SU-DHL-6 (cell line): ENCODE measurements at regions not wholly inside any gene's neighbourhood (a gene's known extent, or its start where the extent isn't known, plus 50 kb on each side); places are given as distances from the start of the nearest gene placed in this dataset.

ENCODE experiments used
- CTCF ChIP-seq: fragments of 200-600 bp; sonication (generic); IDR thresholded peaks from one replicate; pipeline ENCODE4 v1.5.1; 2017; ENCODE audit warnings: antibody characterized with exemption, mild to moderate bottlenecking, low read length, moderate library complexity; ENCODE audit not compliant: insufficient read depth, poor library complexity, severe bottlenecking
- EZH2phosphoT487 ChIP-seq: fragments of 200-600 bp; sonication (generic), shearing (Covaris generic); conservative IDR thresholded peaks from 2 replicates; pipeline ENCODE4 v1.6.1; 2018; ENCODE audit warnings: mild to moderate bottlenecking, antibody characterized with exemption, low read length, moderate library complexity, mixed read lengths

- no peak for TF ChIP-seq CTCF
- TF ChIP-seq EZH2phosphoT487 = no peak
These were observed 458.4 kb upstream of the LRRC7 start for GRCh38 chr1:69109277-69109676.
